Mononuclear cell (primary cell): ENCODE measurements at regions not wholly inside any gene's neighbourhood (a gene's known extent, or its start where the extent isn't known, plus 50 kb on each side); places are given as distances from the start of the nearest gene placed in this dataset.

Source experiments
- H3K27me3 ChIP-seq: 2 replicates; pipeline ENCODE4 v1.6.0; 2011; ENCODE audit warnings: low read length, control low read depth; ENCODE audit not compliant: insufficient read depth
- H3K4me1 ChIP-seq: 2 replicates; pipeline ENCODE4 v1.5.1; 2011; ENCODE audit warnings: mild to moderate bottlenecking, low read length, control low read depth; ENCODE audit not compliant: insufficient read depth
- H3K4me3 ChIP-seq: 2 replicates; pipeline ENCODE4 v1.5.1; 2011; ENCODE audit warnings: mild to moderate bottlenecking, low read length, moderate library complexity
- H3K9me3 ChIP-seq: 2 replicates; pipeline ENCODE4 v1.5.1; 2011; ENCODE audit warnings: low read depth, mild to moderate bottlenecking, control low read depth, low read length

GRCh38 chr2:226515344-226516055, 284.1 kb downstream of the IRS1 start:
- H3K27me3 ChIP-seq, result no peaks in the 10 kb centered on the region
- H3K9me3 ChIP-seq, result no peaks in the 10 kb centered on the region
- H3K4me1 ChIP-seq, result no peaks in the 10 kb centered on the region
- H3K4me3 ChIP-seq, result no peak overlapping the region

GRCh38 chr2:226514895-226515294, 284.7 kb downstream of the IRS1 start:
- no peaks in the 10 kb centered on the region for H3K27me3 ChIP-seq
- H3K4me3 ChIP-seq, result no peak overlapping the region
- no peaks in the 10 kb centered on the region for H3K4me1 ChIP-seq
- H3K9me3 ChIP-seq, result no peaks in the 10 kb centered on the region

GRCh38 chr2:226511311-226511710, 288.3 kb downstream of the IRS1 start:
- no peak overlapping the region for H3K4me3 ChIP-seq
- no peaks in the 10 kb centered on the region for H3K9me3 ChIP-seq
- H3K27me3 ChIP-seq, result no peaks in the 10 kb centered on the region
- H3K4me1 ChIP-seq, result no peaks in the 10 kb centered on the region

GRCh38 chr2:226508683-226509082, 290.9 kb downstream of the IRS1 start:
- Histone ChIP-seq H3K4me1 (no peaks in the 10 kb centered on the region), H3K4me3 (no peak overlapping the region), H3K27me3 (no peaks in the 10 kb centered on the region), H3K9me3 (no peaks in the 10 kb centered on the region)

GRCh38 chr2:226508005-226508404, 291.6 kb downstream of the IRS1 start:
- Histone ChIP-seq H3K4me3 (no peak overlapping the region), H3K9me3 (no peaks in the 10 kb centered on the region), H3K27me3 (no peaks in the 10 kb centered on the region), H3K4me1 (no peaks in the 10 kb centered on the region)

- no peaks in the 10 kb centered on the region for H3K4me1 ChIP-seq
Observed at GRCh38 chr2:226497146-226497909, 302.3 kb downstream of the IRS1 start.

GRCh38 chr2:226496273-226496550, 303.4 kb downstream of the IRS1 start:
- H3K4me3 ChIP-seq, result no peak overlapping the region
- H3K27me3 ChIP-seq, result no peaks in the 10 kb centered on the region
- H3K4me1 ChIP-seq, result no peaks in the 10 kb centered on the region
- peaks cover 5% of the 10 kb centered on the region for H3K9me3 ChIP-seq

More at GRCh38 chr2:226497146-226497909, 302.3 kb downstream of the IRS1 start:
- H3K4me3 ChIP-seq, result no peak overlapping the region
- H3K9me3 ChIP-seq, result peaks cover 7% of the 10 kb centered on the region
- H3K27me3 ChIP-seq, result no peaks in the 10 kb centered on the region

- no peak overlapping the region for H3K4me3 ChIP-seq
- no peaks in the 10 kb centered on the region for H3K4me1 ChIP-seq
- no peaks in the 10 kb centered on the region for H3K27me3 ChIP-seq
- peaks cover under 1% of the 10 kb centered on the region for H3K9me3 ChIP-seq
Observed at GRCh38 chr2:226495466-226496272, 304.0 kb downstream of the IRS1 start.

GRCh38 chr2:226491112-226491511, 308.5 kb downstream of the IRS1 start:
- H3K9me3 ChIP-seq, result no peaks in the 10 kb centered on the region
- no peaks in the 10 kb centered on the region for H3K4me1 ChIP-seq
- H3K4me3 ChIP-seq, result no peak overlapping the region
- no peaks in the 10 kb centered on the region for H3K27me3 ChIP-seq

- Histone ChIP-seq H3K4me3 (no peak overlapping the region), H3K9me3 (no peaks in the 10 kb centered on the region), H3K4me1 (no peaks in the 10 kb centered on the region), H3K27me3 (no peaks in the 10 kb centered on the region)
Observed at GRCh38 chr2:226489775-226490541, 309.7 kb downstream of the IRS1 start.

- H3K9me3 ChIP-seq, result no peaks in the 10 kb centered on the region
- H3K27me3 ChIP-seq, result no peaks in the 10 kb centered on the region
Observed at GRCh38 chr2:226488034-226488433, 311.6 kb downstream of the IRS1 start.

GRCh38 chr2:226487573-226487972, 312.0 kb downstream of the IRS1 start:
- Histone ChIP-seq H3K9me3 (no peaks in the 10 kb centered on the region), H3K27me3 (no peaks in the 10 kb centered on the region), H3K4me1 (no peaks in the 10 kb centered on the region), H3K4me3 (no peak overlapping the region)

More at GRCh38 chr2:226488034-226488433, 311.6 kb downstream of the IRS1 start:
- Histone ChIP-seq H3K4me3 (no peak overlapping the region), H3K4me1 (no peaks in the 10 kb centered on the region)

GRCh38 chr2:226483745-226484619, 315.6 kb downstream of the IRS1 start:
- H3K9me3 ChIP-seq, result no peaks in the 10 kb centered on the region
- no peak overlapping the region for H3K4me3 ChIP-seq
- no peaks in the 10 kb centered on the region for H3K27me3 ChIP-seq
- no peaks in the 10 kb centered on the region for H3K4me1 ChIP-seq

GRCh38 chr2:226483143-226483542, 316.5 kb downstream of the IRS1 start:
- Histone ChIP-seq H3K4me1 (no peaks in the 10 kb centered on the region), H3K27me3 (no peaks in the 10 kb centered on the region), H3K4me3 (no peak overlapping the region), H3K9me3 (no peaks in the 10 kb centered on the region)
